ENCODE measurements at regions not wholly inside any gene's neighbourhood (a gene's known extent, or its start where the extent isn't known, plus 50 kb on each side); places are given as distances from the start of the nearest gene placed in this dataset.

- no peaks in the 10 kb centered on the region for H3K36me3 ChIP-seq (replicated peaks; ENCODE audit: control insufficient read depth, insufficient read depth, low read length)
- DNase-seq, result no peak
- no peak overlapping the region for H3K4me3 ChIP-seq (ENCODE audit: insufficient read depth, low read depth, low read length)
- H3K27me3 ChIP-seq (ENCODE audit: control insufficient read depth, insufficient read depth, low read length), result no peaks in the 10 kb centered on the region
These were observed 2381.7 kb downstream of the MAT2B start for GRCh38 chr5:165887147-165887546.

GRCh38 chr5:165892383-165892782 is 2387.0 kb downstream of the MAT2B start:
- H3K27me3 ChIP-seq (ENCODE audit: control insufficient read depth, insufficient read depth, low read length), result no peaks in the 10 kb centered on the region
- H3K36me3 ChIP-seq (replicated peaks; ENCODE audit: control insufficient read depth, insufficient read depth, low read length), result no peaks in the 10 kb centered on the region
- H3K4me3 ChIP-seq (ENCODE audit: insufficient read depth, low read depth, low read length), result no peak overlapping the region
- DNase-seq, result no peak

GRCh38 chr5:165894916-165895315 is 2389.5 kb downstream of the MAT2B start:
- H3K4me3 ChIP-seq (ENCODE audit: insufficient read depth, low read depth, low read length), result no peak overlapping the region
- no peak for DNase-seq
- no peaks in the 10 kb centered on the region for H3K36me3 ChIP-seq (replicated peaks; ENCODE audit: control insufficient read depth, insufficient read depth, low read length)
- no peaks in the 10 kb centered on the region for H3K27me3 ChIP-seq (ENCODE audit: control insufficient read depth, insufficient read depth, low read length)

- Histone ChIP-seq H3K4me3 (ENCODE audit: insufficient read depth, low read depth, low read length) (no peak overlapping the region), H3K36me3 (replicated peaks; ENCODE audit: control insufficient read depth, insufficient read depth, low read length) (no peaks in the 10 kb centered on the region), H3K27me3 (ENCODE audit: control insufficient read depth, insufficient read depth, low read length) (no peaks in the 10 kb centered on the region)
- DNase-seq, result no peak
These were observed 2387.6 kb upstream of the WWC1 start for GRCh38 chr5:165903835-165904234.

GRCh38 chr5:165906871-165907270 is 2384.6 kb upstream of the WWC1 start:
- no peak overlapping the region for H3K4me3 ChIP-seq (ENCODE audit: insufficient read depth, low read depth, low read length)
- no peaks in the 10 kb centered on the region for H3K36me3 ChIP-seq (replicated peaks; ENCODE audit: control insufficient read depth, insufficient read depth, low read length)
- DNase-seq, result no peak
- no peaks in the 10 kb centered on the region for H3K27me3 ChIP-seq (ENCODE audit: control insufficient read depth, insufficient read depth, low read length)

GRCh38 chr5:165913059-165913458 is 2378.4 kb upstream of the WWC1 start:
- H3K36me3 ChIP-seq (replicated peaks; ENCODE audit: control insufficient read depth, insufficient read depth, low read length), result no peaks in the 10 kb centered on the region
- no peaks in the 10 kb centered on the region for H3K27me3 ChIP-seq (ENCODE audit: control insufficient read depth, insufficient read depth, low read length)
- H3K4me3 ChIP-seq (ENCODE audit: insufficient read depth, low read depth, low read length), result no peak overlapping the region
- no peak for DNase-seq

GRCh38 chr5:165914456-165914855 is 2377.0 kb upstream of the WWC1 start:
- no peak overlapping the region for H3K4me3 ChIP-seq (ENCODE audit: insufficient read depth, low read depth, low read length)
- H3K27me3 ChIP-seq (ENCODE audit: control insufficient read depth, insufficient read depth, low read length), result no peaks in the 10 kb centered on the region
- no peaks in the 10 kb centered on the region for H3K36me3 ChIP-seq (replicated peaks; ENCODE audit: control insufficient read depth, insufficient read depth, low read length)
- no peak for DNase-seq

GRCh38 chr5:165919196-165919595 is 2372.2 kb upstream of the WWC1 start:
- Histone ChIP-seq H3K4me3 (ENCODE audit: insufficient read depth, low read depth, low read length) (no peak overlapping the region), H3K27me3 (ENCODE audit: control insufficient read depth, insufficient read depth, low read length) (no peaks in the 10 kb centered on the region), H3K36me3 (replicated peaks; ENCODE audit: control insufficient read depth, insufficient read depth, low read length) (no peaks in the 10 kb centered on the region)
- DNase-seq, result no peak

- DNase-seq, result no peak
- Histone ChIP-seq H3K4me3 (ENCODE audit: insufficient read depth, low read depth, low read length) (no peak overlapping the region), H3K36me3 (replicated peaks; ENCODE audit: control insufficient read depth, insufficient read depth, low read length) (no peaks in the 10 kb centered on the region), H3K27me3 (ENCODE audit: control insufficient read depth, insufficient read depth, low read length) (no peaks in the 10 kb centered on the region)
These were observed 2370.8 kb upstream of the WWC1 start for GRCh38 chr5:165920655-165921054.

- Histone ChIP-seq H3K4me3 (ENCODE audit: insufficient read depth, low read depth, low read length) (no peak overlapping the region), H3K36me3 (replicated peaks; ENCODE audit: control insufficient read depth, insufficient read depth, low read length) (no peaks in the 10 kb centered on the region), H3K27me3 (ENCODE audit: control insufficient read depth, insufficient read depth, low read length) (no peaks in the 10 kb centered on the region)
- no peak for DNase-seq
These were observed 2362.5 kb upstream of the WWC1 start for GRCh38 chr5:165928971-165929370.

- no peaks in the 10 kb centered on the region for H3K27me3 ChIP-seq (ENCODE audit: control insufficient read depth, insufficient read depth, low read length)
- no peak overlapping the region for H3K4me3 ChIP-seq (ENCODE audit: insufficient read depth, low read depth, low read length)
- no peak for DNase-seq
- H3K36me3 ChIP-seq (replicated peaks; ENCODE audit: control insufficient read depth, insufficient read depth, low read length), result no peaks in the 10 kb centered on the region
These were observed 2350.9 kb upstream of the WWC1 start for GRCh38 chr5:165940541-165940940.

- Histone ChIP-seq H3K36me3 (replicated peaks; ENCODE audit: control insufficient read depth, insufficient read depth, low read length) (no peaks in the 10 kb centered on the region), H3K4me3 (ENCODE audit: insufficient read depth, low read depth, low read length) (no peak overlapping the region), H3K27me3 (ENCODE audit: control insufficient read depth, insufficient read depth, low read length) (no peaks in the 10 kb centered on the region)
- no peak for DNase-seq
These were observed 2334.6 kb upstream of the WWC1 start for GRCh38 chr5:165956854-165957253.

GRCh38 chr5:165981671-165982070 is 2309.8 kb upstream of the WWC1 start:
- no peak for DNase-seq
- H3K36me3 ChIP-seq (replicated peaks; ENCODE audit: control insufficient read depth, insufficient read depth, low read length), result no peaks in the 10 kb centered on the region
- no peak overlapping the region for H3K4me3 ChIP-seq (ENCODE audit: insufficient read depth, low read depth, low read length)
- no peaks in the 10 kb centered on the region for H3K27me3 ChIP-seq (ENCODE audit: control insufficient read depth, insufficient read depth, low read length)

- Histone ChIP-seq H3K36me3 (replicated peaks; ENCODE audit: control insufficient read depth, insufficient read depth, low read length) (no peaks in the 10 kb centered on the region), H3K27me3 (ENCODE audit: control insufficient read depth, insufficient read depth, low read length) (no peaks in the 10 kb centered on the region), H3K4me3 (ENCODE audit: insufficient read depth, low read depth, low read length) (no peak overlapping the region)
- no peak for DNase-seq
These were observed 2295.1 kb upstream of the WWC1 start for GRCh38 chr5:165996201-165996875.

GRCh38 chr5:165999693-166000320 is 2291.6 kb upstream of the WWC1 start:
- DNase-seq, result no peak
- Histone ChIP-seq H3K4me3 (ENCODE audit: insufficient read depth, low read depth, low read length) (no peak overlapping the region), H3K27me3 (ENCODE audit: control insufficient read depth, insufficient read depth, low read length) (no peaks in the 10 kb centered on the region)

More at GRCh38 chr5:165999693-166000320, 2291.6 kb upstream of the WWC1 start:
- H3K36me3 ChIP-seq (replicated peaks; ENCODE audit: control insufficient read depth, insufficient read depth, low read length), result no peaks in the 10 kb centered on the region
